Thymus (tissue), 11 donors: ENCODE measurements at regions not wholly inside any gene's neighbourhood (a gene's known extent, or its start where the extent isn't known, plus 50 kb on each side); places are given as distances from the start of the nearest gene placed in this dataset.
"Not testable (repeated sequence)": the region's sequence is repeated elsewhere in the genome, so short reads cannot be mapped to it uniquely, and the experiment has no call there.

Experiments used
- DNase-seq, 9 donors: peaks; one replicate each; pipeline ENCODE4 v3.0.0-alpha.2; 2013; ENCODE audit warnings: low spot score in 9 of 9, low read depth in 6 of 9, missing footprints in 1 of 9
- H3K27ac ChIP-seq, 2 donors: one replicate each; pipeline ENCODE4 v1.5.1; 2013; ENCODE audit warnings: control low read depth in 1 of 2, low read depth in 1 of 2, low read length in 1 of 2, mild to moderate bottlenecking in 1 of 2, moderate library complexity in 1 of 2
- H3K27me3 ChIP-seq, 2 donors: one replicate each; pipeline ENCODE4 v1.5.1; 2013; ENCODE audit warnings: low read length in 1 of 2; ENCODE audit not compliant: control insufficient read depth in 2 of 2, insufficient read depth in 1 of 2
- H3K36me3 ChIP-seq, 2 donors: one replicate each; pipeline ENCODE4 v1.5.1; 2013; ENCODE audit warnings: low read length in 1 of 2, mild to moderate bottlenecking in 1 of 2, moderate library complexity in 1 of 2; ENCODE audit not compliant: control insufficient read depth in 2 of 2, insufficient read depth in 2 of 2
- H3K4me1 ChIP-seq, 2 donors: one replicate each; pipeline ENCODE4 v1.5.1; 2013; ENCODE audit warnings: low read length in 2 of 2; ENCODE audit not compliant: control insufficient read depth in 2 of 2, insufficient read depth in 2 of 2
- H3K4me3 ChIP-seq, 2 donors: one replicate each; pipeline ENCODE4 v1.5.1; 2013; ENCODE audit warnings: low read length in 2 of 2, control low read depth in 1 of 2, mild to moderate bottlenecking in 1 of 2
- H3K9me3 ChIP-seq, 2 donors: one replicate each; pipeline ENCODE4 v1.5.1; 2013; ENCODE audit warnings: low read length in 1 of 2, mild to moderate bottlenecking in 1 of 2; ENCODE audit not compliant: control insufficient read depth in 2 of 2, insufficient read depth in 1 of 2
- WGBS: extraction: QIAGEN DNeasy Blood & Tissue Kit; methylation state at CpG from one replicate; pipeline ENCODE4 v1.1.7; 2013; 5-methylcytosine and 5-hydroxymethylcytosine counted together
- donor health status: healthy.

GRCh38 chr3:4211610-4212009 is 91.6 kb upstream of the SETMAR start:
- no peaks in the 10 kb centered on the region for H3K4me1 ChIP-seq
- 91% methylated on average over 2 of the region's 2 CpGs for WGBS
- no peak for DNase-seq
- no peaks in the 10 kb centered on the region for H3K9me3 ChIP-seq
- no peak overlapping the region for H3K4me3 ChIP-seq
- H3K36me3 ChIP-seq = no peaks in the 10 kb centered on the region
- H3K27me3 ChIP-seq = no peaks in the 10 kb centered on the region
- H3K27ac ChIP-seq = no peak overlapping the region

GRCh38 chr3:4213420-4213819 is 89.7 kb upstream of the SETMAR start:
- not testable (repeated sequence) for H3K27ac ChIP-seq, H3K9me3 ChIP-seq, H3K4me3 ChIP-seq, DNase-seq, H3K36me3 ChIP-seq, H3K4me1 ChIP-seq, H3K27me3 ChIP-seq

GRCh38 chr3:4216974-4217373 is 86.2 kb upstream of the SETMAR start:
- not testable (repeated sequence) for H3K27me3 ChIP-seq, H3K27ac ChIP-seq, H3K36me3 ChIP-seq, H3K4me1 ChIP-seq, H3K4me3 ChIP-seq, DNase-seq, H3K9me3 ChIP-seq
- 90% methylated on average over 2 of the region's 2 CpGs for WGBS

- Histone ChIP-seq H3K36me3 (no peaks in the 10 kb centered on the region), H3K4me1 (no peaks in the 10 kb centered on the region), H3K4me3 (no peak overlapping the region), H3K9me3 (no peaks in the 10 kb centered on the region), H3K27me3 (no peaks in the 10 kb centered on the region), H3K27ac (no peak overlapping the region)
- 93% methylated on average over 10 of the region's 10 CpGs for WGBS
- no peak for DNase-seq
Observed at GRCh38 chr3:4218456-4219226, 84.5 kb upstream of the SETMAR start.

GRCh38 chr3:4219227-4219568 is 84.0 kb upstream of the SETMAR start:
- H3K9me3 ChIP-seq = no peaks in the 10 kb centered on the region
- no peaks in the 10 kb centered on the region for H3K27me3 ChIP-seq
- no peaks in the 10 kb centered on the region for H3K4me1 ChIP-seq
- H3K36me3 ChIP-seq = no peaks in the 10 kb centered on the region
- no peak for DNase-seq
- WGBS = 68% methylated on average over 2 of the region's 2 CpGs
- no peak overlapping the region for H3K4me3 ChIP-seq
- H3K27ac ChIP-seq = no peak overlapping the region

- H3K36me3 ChIP-seq = no peaks in the 10 kb centered on the region
- no peaks in the 10 kb centered on the region for H3K27me3 ChIP-seq
- no peaks in the 10 kb centered on the region for H3K4me1 ChIP-seq
- no peak for DNase-seq
- H3K9me3 ChIP-seq = no peaks in the 10 kb centered on the region
- no peak overlapping the region for H3K27ac ChIP-seq
- 89% methylated on average over 3 of the region's 3 CpGs for WGBS
- H3K4me3 ChIP-seq = no peak overlapping the region
Observed at GRCh38 chr3:4220065-4220464, 83.1 kb upstream of the SETMAR start.

GRCh38 chr3:4222574-4223175 is 80.5 kb upstream of the SETMAR start:
- Histone ChIP-seq H3K27me3 (no peaks in the 10 kb centered on the region), H3K4me3 (no peak overlapping the region), H3K9me3 (no peaks in the 10 kb centered on the region), H3K4me1 (no peaks in the 10 kb centered on the region), H3K27ac (no peak overlapping the region), H3K36me3 (no peaks in the 10 kb centered on the region)
- DNase-seq = no peak
- 13% methylated on average over 5 of the region's 5 CpGs for WGBS

GRCh38 chr3:4223777-4224176 is 79.4 kb upstream of the SETMAR start:
- H3K36me3 ChIP-seq = no peaks in the 10 kb centered on the region
- H3K4me3 ChIP-seq = no peak overlapping the region
- WGBS = 92% methylated on average over 2 of the region's 2 CpGs
- no peak overlapping the region for H3K27ac ChIP-seq
- no peak for DNase-seq
- H3K9me3 ChIP-seq = no peaks in the 10 kb centered on the region
- H3K27me3 ChIP-seq = no peaks in the 10 kb centered on the region
- H3K4me1 ChIP-seq = no peaks in the 10 kb centered on the region

- no peak overlapping the region for H3K4me3 ChIP-seq
- no peak overlapping the region for H3K27ac ChIP-seq
- no peaks in the 10 kb centered on the region for H3K9me3 ChIP-seq
- no peaks in the 10 kb centered on the region for H3K36me3 ChIP-seq
- H3K27me3 ChIP-seq = no peaks in the 10 kb centered on the region
- no peaks in the 10 kb centered on the region for H3K4me1 ChIP-seq
- DNase-seq = no peak
Observed at GRCh38 chr3:4224331-4224730, 78.8 kb upstream of the SETMAR start.
